HepG2 (cell line): ENCODE measurements at regions not wholly inside any gene's neighbourhood (a gene's known extent, or its start where the extent isn't known, plus 50 kb on each side); places are given as distances from the start of the nearest gene placed in this dataset.

Experiments
- ATAC-seq: fragments of 200-7000 bp; cut with Tn5 transposase; 3 replicates; pipeline ENCODE4 v1.9.1; 2020; ENCODE audit warnings: mild to moderate bottlenecking, moderate library complexity
- BruUV-seq: library from RNA; stranded (reverse); fragments of 400-500 nt; replicated peaks from 2 replicates; lab custom pipeline; 2021; lab: Mats Ljungman, UMichigan
- CTCF ChIA-PET: fragments of 300-600 bp; formaldehyde crosslinking; extraction: SDS; loops from one replicate; lab custom pipeline; 2021; ENCODE audit warnings: low total read pairs, inconsistent platforms, low intra/inter-chr PET ratio; lab: Yijun Ruan, JAX
- POLR2A ChIA-PET: fragments of 350-600 bp; sonication (Branson Sonifier 250); formaldehyde crosslinking; loops from one replicate; lab custom pipeline; 2020; ENCODE audit warnings: antibody characterized with exemption, inconsistent platforms; lab: Yijun Ruan, JAX
- DNase-seq: peaks from one replicate; pipeline ENCODE4 v3.0.0-alpha.2; 2015; ENCODE audit warnings: low spot score
- FAIRE-seq: peaks from 3 replicates; lab custom pipeline; 2011; peaks lifted over from hg19 to GRCh38; lab: Jason Lieb, UNC
- H2AFZ ChIP-seq: one replicate; pipeline ENCODE4 v1.6.1; 2011; ENCODE audit warnings: low read length, inconsistent platforms
- H3K27ac ChIP-seq: fragments of 300-600 bp; 3 replicates; pipeline ENCODE4 v1.8.0; 2011; ENCODE audit warnings: mixed run types, mild to moderate bottlenecking, mixed read lengths, low read length, inconsistent platforms; ENCODE audit not compliant: insufficient read depth; ENCODE audit errors: extremely low read length
- H3K27me3 ChIP-seq, 2 experiments: fragments of 200-600 bp in 1 of 2; 2 replicates in 1 of 2; 3 replicates in 1 of 2; pipeline versions ENCODE4 v1.6.0 to v1.8.0; 2011; ENCODE audit warnings: low read length in 2 of 2, mild to moderate bottlenecking in 2 of 2, moderate library complexity in 2 of 2, inconsistent platforms in 1 of 2; ENCODE audit not compliant: insufficient read depth in 2 of 2, control insufficient read depth in 1 of 2
- H3K36me3 ChIP-seq, 2 experiments: fragments of 200-600 bp in 1 of 2; replicated peaks in 1 of 2; 2 replicates in 1 of 2; 3 replicates in 1 of 2; pipeline versions ENCODE4 v1.5.1 to v1.8.0; 2011; ENCODE audit warnings: low read length in 2 of 2, inconsistent platforms in 1 of 2; ENCODE audit not compliant: insufficient read depth in 2 of 2, control insufficient read depth in 1 of 2
- H3K4me1 ChIP-seq: 2 replicates; pipeline ENCODE4 v1.5.1; 2012; ENCODE audit warnings: low read length, inconsistent platforms; ENCODE audit not compliant: insufficient read depth
- H3K4me2 ChIP-seq: 2 replicates; pipeline ENCODE4 v1.6.0; 2011; ENCODE audit warnings: low read depth, low read length, inconsistent platforms
- H3K4me3 ChIP-seq, 3 experiments: fragments of 200-600 bp in 1 of 3; sonication (generic), shearing (Covaris generic) in 1 of 3; replicated peaks in 1 of 3; 2 replicates each; pipeline ENCODE4 v1.5.1; 2011 to 2016; ENCODE audit warnings: low read length in 3 of 3, inconsistent platforms in 2 of 3, low read depth in 2 of 3, mild to moderate bottlenecking in 2 of 3, control low read depth in 1 of 3, mixed read lengths in 1 of 3; ENCODE audit not compliant: insufficient read depth in 1 of 3
- H3K79me2 ChIP-seq: one replicate; pipeline ENCODE4 v1.6.1; 2011; ENCODE audit warnings: low read length, inconsistent platforms; ENCODE audit not compliant: insufficient read depth
- H3K9ac ChIP-seq: 2 replicates; pipeline ENCODE4 v1.6.0; 2011; ENCODE audit warnings: mild to moderate bottlenecking, low read depth, low read length, inconsistent platforms; ENCODE audit not compliant: insufficient read depth
- H3K9me3 ChIP-seq: 2 replicates; pipeline ENCODE4 v1.5.1; 2012; ENCODE audit warnings: mild to moderate bottlenecking, low read length
- H4K20me1 ChIP-seq: 2 replicates; pipeline ENCODE4 v1.6.0; 2011; ENCODE audit warnings: inconsistent platforms, mild to moderate bottlenecking, low read length, moderate library complexity; ENCODE audit not compliant: insufficient read depth
- ERF ChIP-seq: IDR thresholded peaks from 2 replicates; pipeline ENCODE4 v1.6.1; 2018; ENCODE audit warnings: missing biosample characterization, missing genetic modification reagents
- NFIB ChIP-seq: sonication (generic); formaldehyde crosslinking; IDR thresholded peaks from 2 replicates; pipeline ENCODE4 v1.9.0; 2021; ENCODE audit warnings: missing genetic modification reagents, mild to moderate bottlenecking, borderline replicate concordance
- NFKB2 ChIP-seq: sonication (generic); formaldehyde crosslinking; IDR thresholded peaks from 2 replicates; pipeline ENCODE4 v1.4.0; 2020; ENCODE audit warnings: missing genetic modification reagents, borderline replicate concordance
- RXRB ChIP-seq: IDR thresholded peaks from 2 replicates; pipeline ENCODE4 v1.6.1; 2016; ENCODE audit warnings: borderline replicate concordance, missing genetic modification reagents, missing compliant biosample characterization
- SCMH1 ChIP-seq: sonication (generic); formaldehyde crosslinking; IDR thresholded peaks from 2 replicates; pipeline ENCODE4 v1.9.0; 2021; ENCODE audit warnings: missing genetic modification reagents, mild to moderate bottlenecking, borderline replicate concordance
- SNAPC2 ChIP-seq: sonication (generic); formaldehyde crosslinking; IDR thresholded peaks from 2 replicates; pipeline ENCODE4 v1.8.1; 2022; ENCODE audit warnings: mild to moderate bottlenecking, missing genetic modification reagents
- ZNF749 ChIP-seq: sonication (generic); formaldehyde crosslinking; IDR thresholded peaks from 2 replicates; pipeline ENCODE4 v1.8.0; 2022; ENCODE audit warnings: mild to moderate bottlenecking, missing genetic modification reagents, moderate library complexity, borderline replicate concordance
- WGBS: methylation state at CpG from one replicate; pipeline ENCODE4 v1.1.6; 2017; ENCODE audit warnings: low lambda C conversion rate; 5-methylcytosine and 5-hydroxymethylcytosine counted together
- in situ Hi-C: cut with HindIII; loops from 2 replicates; pipeline ENCODE4 v1.10.0; 2017; ENCODE audit warnings: low pct_unique_long_range_greater_than_20kb; ENCODE audit not compliant: extremely low pct_ligation_motif_present
- intact Hi-C: fragments of 100-400 bp; cut with micrococcal nuclease; formaldehyde crosslinking; loops from one replicate; pipeline ENCODE4 v1.10.0; 2022; ENCODE audit not compliant: unreplicated experiment
- TF ChIP-seq, protein P1 (sequence below): IDR thresholded peaks from 2 replicates; pipeline ENCODE4 v1.6.1; 2012; ENCODE audit warnings: low read length, improper control_type of control experiment
- TF ChIP-seq, protein P2 (sequence below): sonication (generic); formaldehyde crosslinking; IDR thresholded peaks from 2 replicates; pipeline ENCODE4 v1.5.1; 2020; ENCODE audit warnings: mild to moderate bottlenecking, missing genetic modification reagents, moderate library complexity

DNA sequence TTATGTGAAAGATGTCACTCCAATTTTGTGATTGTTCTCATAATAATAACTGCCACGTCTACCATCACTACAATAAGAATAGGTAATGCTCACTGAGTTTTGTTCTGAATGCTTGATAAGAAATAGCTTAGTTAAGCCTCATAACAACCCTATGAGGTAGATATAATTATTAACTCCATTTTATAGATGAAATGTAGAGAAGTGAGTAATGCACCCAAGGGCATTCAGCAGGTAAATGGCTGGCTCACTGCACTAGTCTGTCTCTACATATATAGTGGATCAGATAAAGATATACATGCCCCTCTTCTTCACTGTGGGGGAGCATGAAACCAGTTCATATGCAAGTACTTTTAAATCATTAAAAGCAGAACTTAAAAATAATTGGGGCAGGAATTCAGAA, 65.8 kb upstream of the SLC4A4 start:
- Histone ChIP-seq H3K4me1 (no peaks in the 10 kb centered on the region), H3K79me2 (no peaks in the 10 kb centered on the region), H3K9me3 (no peaks in the 10 kb centered on the region), H4K20me1 (no peaks in the 10 kb centered on the region), H3K27ac (no peak overlapping the region), H3K9ac (no peak overlapping the region), H3K36me3 (no peaks in the 10 kb centered on the region), H2AFZ (no peak overlapping the region), H3K27me3 (no peaks in the 10 kb centered on the region), H3K4me2 (no peak overlapping the region), H3K4me3 (no peak overlapping the region)
- POLR2A ChIA-PET, result no interaction called here
- CTCF ChIA-PET, result no interaction called here
- no peak for DNase-seq
- WGBS, result 0% methylated on average over 1 of the region's 1 CpG
- ATAC-seq, result no peak
- in situ Hi-C loops, result no loop called here
- no peak for FAIRE-seq
- intact Hi-C loops, result no loop called here
- BruUV-seq, result no TSS peak
- TF ChIP-seq ZNF749 (CRISPR knock-in tag) (no peak), SCMH1 (CRISPR knock-in tag) (no peak), RXRB (no peak), SNAPC2 (no peak), ERF (CRISPR knock-in tag) (no peak), NFKB2 (CRISPR knock-in tag) (no peak), NFIB (CRISPR knock-in tag) (no peak)
- TF ChIP-seq, protein P1, sequence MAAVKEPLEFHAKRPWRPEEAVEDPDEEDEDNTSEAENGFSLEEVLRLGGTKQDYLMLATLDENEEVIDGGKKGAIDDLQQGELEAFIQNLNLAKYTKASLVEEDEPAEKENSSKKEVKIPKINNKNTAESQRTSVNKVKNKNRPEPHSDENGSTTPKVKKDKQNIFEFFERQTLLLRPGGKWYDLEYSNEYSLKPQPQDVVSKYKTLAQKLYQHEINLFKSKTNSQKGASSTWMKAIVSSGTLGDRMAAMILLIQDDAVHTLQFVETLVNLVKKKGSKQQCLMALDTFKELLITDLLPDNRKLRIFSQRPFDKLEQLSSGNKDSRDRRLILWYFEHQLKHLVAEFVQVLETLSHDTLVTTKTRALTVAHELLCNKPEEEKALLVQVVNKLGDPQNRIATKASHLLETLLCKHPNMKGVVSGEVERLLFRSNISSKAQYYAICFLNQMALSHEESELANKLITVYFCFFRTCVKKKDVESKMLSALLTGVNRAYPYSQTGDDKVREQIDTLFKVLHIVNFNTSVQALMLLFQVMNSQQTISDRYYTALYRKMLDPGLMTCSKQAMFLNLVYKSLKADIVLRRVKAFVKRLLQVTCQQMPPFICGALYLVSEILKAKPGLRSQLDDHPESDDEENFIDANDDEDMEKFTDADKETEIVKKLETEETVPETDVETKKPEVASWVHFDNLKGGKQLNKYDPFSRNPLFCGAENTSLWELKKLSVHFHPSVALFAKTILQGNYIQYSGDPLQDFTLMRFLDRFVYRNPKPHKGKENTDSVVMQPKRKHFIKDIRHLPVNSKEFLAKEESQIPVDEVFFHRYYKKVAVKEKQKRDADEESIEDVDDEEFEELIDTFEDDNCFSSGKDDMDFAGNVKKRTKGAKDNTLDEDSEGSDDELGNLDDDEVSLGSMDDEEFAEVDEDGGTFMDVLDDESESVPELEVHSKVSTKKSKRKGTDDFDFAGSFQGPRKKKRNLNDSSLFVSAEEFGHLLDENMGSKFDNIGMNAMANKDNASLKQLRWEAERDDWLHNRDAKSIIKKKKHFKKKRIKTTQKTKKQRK, result no peak
- TF ChIP-seq, protein P2, sequence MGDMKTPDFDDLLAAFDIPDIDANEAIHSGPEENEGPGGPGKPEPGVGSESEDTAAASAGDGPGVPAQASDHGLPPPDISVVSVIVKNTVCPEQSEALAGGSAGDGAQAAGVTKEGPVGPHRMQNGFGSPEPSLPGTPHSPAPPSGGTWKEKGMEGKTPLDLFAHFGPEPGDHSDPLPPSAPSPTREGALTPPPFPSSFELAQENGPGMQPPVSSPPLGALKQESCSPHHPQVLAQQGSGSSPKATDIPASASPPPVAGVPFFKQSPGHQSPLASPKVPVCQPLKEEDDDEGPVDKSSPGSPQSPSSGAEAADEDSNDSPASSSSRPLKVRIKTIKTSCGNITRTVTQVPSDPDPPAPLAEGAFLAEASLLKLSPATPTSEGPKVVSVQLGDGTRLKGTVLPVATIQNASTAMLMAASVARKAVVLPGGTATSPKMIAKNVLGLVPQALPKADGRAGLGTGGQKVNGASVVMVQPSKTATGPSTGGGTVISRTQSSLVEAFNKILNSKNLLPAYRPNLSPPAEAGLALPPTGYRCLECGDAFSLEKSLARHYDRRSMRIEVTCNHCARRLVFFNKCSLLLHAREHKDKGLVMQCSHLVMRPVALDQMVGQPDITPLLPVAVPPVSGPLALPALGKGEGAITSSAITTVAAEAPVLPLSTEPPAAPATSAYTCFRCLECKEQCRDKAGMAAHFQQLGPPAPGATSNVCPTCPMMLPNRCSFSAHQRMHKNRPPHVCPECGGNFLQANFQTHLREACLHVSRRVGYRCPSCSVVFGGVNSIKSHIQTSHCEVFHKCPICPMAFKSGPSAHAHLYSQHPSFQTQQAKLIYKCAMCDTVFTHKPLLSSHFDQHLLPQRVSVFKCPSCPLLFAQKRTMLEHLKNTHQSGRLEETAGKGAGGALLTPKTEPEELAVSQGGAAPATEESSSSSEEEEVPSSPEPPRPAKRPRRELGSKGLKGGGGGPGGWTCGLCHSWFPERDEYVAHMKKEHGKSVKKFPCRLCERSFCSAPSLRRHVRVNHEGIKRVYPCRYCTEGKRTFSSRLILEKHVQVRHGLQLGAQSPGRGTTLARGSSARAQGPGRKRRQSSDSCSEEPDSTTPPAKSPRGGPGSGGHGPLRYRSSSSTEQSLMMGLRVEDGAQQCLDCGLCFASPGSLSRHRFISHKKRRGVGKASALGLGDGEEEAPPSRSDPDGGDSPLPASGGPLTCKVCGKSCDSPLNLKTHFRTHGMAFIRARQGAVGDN (CRISPR knock-in tag), result no peak
